NOMO-1 treated with dmso at 0.1 percent for 144 hours (cell line): ENCODE measurements at regions not wholly inside any gene's neighbourhood (a gene's known extent, or its start where the extent isn't known, plus 50 kb on each side); places are given as distances from the start of the nearest gene placed in this dataset.

Source experiments
- DNase-seq: peaks from one replicate; lab custom pipeline; 2025; ENCODE audit not compliant: unreplicated experiment; lab: John Stamatoyannopoulos, UW

DNA sequence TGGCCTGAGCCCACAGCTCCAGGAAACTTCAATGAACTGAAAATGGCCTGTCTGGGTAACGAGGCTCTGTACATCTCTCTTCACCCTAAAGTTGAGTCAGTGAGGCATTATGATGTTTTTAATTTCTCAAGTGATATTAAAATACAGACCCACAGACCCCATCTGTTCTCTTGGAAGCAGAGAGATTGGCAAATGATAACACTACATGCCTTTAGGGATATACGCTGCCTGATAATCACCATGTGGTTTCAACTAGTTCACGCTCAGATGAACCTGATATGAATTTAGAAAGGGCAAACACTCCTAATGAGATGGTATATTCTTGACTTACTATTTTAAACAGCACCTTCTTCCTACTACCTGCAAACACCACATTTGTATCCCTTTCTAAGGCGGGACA is 127.5 kb downstream of the RFC3 start:
- no peak for DNase-seq

DNA sequence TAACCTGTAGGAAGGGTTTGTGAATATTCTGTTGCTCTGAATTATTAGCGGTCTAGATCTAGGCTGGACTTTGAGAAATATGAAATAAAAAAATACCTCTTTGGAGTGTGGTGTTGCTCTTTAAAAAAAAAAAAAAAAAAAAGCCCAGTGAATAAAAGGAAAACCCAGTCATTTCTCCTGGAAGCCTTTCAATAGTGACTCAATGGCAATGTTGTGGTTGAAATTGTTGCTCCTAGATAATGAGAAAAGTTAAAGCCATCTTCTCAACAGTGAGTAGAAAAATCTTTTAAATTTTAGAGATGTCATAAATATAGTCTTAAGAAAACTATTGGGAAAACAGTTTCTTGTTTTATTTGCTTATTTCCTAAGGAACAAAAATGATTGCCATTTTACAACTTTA is 135.3 kb downstream of the RFC3 start:
- DNase-seq = no peak

GRCh38 chr13:33953781-33954180 is 135.8 kb downstream of the RFC3 start:
- DNase-seq = no peak

GRCh38 chr13:33956346-33956745 is 138.4 kb downstream of the RFC3 start:
- no peak for DNase-seq

DNA sequence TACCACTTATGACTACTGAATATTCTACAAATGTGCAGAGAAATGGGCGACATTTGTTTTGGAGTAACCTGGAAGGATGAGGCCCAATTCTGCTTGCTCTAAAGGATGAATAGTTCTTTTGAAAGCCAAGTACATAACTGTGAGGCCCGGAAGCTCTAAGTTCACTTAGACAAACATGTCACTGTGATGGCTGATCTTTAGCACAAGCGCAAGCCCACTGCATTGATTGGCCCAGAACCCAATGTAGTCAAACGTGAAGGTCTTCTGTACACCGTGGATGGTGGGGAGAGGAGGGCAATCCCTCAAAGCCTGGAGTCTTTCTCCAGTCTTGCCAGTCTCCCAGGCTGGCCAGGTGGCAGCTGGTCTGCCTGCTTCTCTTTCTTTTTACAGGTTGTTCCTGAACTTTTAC is 139.6 kb downstream of the RFC3 start:
- no peak for DNase-seq

DNA sequence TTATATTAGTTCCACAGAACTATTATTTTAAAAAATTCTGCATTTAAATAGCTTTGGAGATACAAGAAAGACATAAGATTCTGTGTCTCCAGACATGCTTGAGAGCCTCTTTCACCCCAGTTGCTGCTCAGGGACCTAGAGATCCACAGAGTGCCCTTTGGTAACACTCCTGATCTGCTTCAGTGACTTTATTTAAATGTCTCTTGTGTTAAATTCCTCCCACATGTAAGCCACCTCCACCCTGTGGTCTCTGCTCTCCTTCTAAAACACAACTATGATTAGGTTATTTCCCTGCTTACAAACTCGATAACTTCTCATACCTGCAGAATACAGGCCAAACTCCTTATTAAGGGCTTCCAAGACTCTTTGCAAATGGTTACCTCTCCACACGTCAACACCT is 141.0 kb downstream of the RFC3 start:
- DNase-seq = no peak

DNA sequence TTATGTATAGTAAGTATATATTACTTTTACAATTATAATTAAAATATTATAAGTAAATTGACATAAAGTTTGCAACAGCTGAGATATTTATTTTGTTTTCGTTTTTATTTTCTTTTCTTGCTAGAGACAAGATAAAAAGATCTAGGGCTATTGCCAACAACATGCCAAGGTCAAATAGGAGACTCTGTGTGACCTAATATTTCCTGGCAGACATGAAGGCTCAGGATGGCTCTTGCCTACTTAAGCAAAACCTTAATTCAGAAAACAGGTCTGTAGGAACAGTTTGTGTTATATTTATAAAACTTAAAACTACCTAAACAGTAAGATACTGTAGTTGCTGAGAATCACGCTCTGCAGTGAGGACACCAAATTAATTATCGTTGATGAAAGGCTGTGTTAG is 145.2 kb downstream of the RFC3 start:
- DNase-seq = no peak

DNA sequence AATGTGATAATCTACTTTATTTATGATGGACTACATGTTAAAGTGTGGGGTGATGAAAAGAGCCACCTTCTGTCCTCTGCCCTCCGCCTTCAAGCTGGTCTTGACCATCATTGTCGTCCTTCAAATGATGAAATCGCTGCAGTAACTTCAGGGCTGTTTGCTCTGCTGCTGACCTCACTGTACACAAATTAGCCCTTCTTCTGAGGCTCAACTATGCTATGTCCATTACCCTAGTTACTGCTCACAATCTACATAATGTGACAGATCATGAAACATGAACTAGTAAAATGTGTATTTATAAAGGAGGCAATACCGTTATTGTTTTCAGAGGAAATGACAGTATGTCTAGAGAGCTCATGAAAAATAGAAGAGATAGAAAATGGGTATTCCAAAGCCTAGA is 145.9 kb downstream of the RFC3 start:
- DNase-seq = no peak

DNA sequence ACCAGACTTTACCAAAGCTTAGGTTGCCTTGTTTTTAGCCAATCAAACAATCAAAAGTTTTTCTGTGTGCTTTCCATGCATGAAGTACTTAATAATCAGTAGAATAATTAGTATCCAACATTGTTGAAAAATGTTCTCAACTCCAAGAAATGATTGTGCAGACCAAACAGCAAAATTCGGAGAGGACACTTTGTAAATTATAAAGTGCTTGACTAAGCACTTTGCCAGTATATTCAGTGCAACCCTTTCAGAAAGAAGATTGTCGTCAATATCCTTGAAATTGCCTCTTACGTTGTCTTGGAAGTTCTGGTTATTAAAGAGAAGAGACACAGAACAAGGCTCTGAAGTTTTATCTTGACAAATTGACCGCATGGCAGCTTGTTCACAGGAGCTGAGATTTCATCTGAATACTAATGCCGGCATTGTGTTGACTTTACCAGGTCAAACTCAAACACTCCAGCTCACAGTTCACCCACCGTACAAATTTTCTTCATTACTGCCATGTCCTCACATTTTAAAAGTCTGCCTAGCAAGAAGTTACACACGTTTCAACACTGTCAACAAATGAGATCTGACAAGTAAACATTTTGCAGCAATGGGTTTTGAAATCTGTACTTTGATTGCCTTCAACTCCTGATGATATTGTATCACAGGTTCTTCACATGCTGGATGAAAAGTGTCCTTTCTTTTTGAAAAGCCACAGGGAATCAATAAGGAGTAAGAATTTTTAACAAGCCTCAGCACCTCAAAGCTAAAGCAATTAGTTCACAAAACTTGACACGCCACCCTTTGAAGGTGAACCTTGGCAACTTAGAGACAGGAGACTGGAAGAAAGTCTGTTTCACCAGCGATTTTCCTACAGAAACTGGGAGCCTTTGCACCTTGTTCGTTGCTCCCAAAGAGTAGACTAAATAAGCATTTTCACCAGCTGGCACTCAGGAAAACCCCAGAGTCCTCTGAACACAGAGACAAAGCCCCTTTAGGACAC is 150.9 kb downstream of the RFC3 start:
- DNase-seq = no peak

- DNase-seq = no peak
These were observed 153.0 kb downstream of the RFC3 start for GRCh38 chr13:33970746-33971561.

DNA sequence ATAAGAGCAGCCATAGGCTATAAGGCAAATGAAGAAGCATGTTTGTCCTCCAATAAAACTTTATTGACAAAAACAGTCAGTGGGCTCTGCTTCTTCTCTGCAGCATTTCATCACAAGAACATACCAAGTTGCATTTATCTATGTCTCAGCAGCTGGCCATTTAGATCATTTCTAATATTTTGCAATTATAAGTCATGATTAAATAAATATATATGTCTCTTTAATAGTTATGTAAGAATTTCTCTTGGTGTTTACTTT is 153.5 kb downstream of the RFC3 start:
- DNase-seq = no peak

DNA sequence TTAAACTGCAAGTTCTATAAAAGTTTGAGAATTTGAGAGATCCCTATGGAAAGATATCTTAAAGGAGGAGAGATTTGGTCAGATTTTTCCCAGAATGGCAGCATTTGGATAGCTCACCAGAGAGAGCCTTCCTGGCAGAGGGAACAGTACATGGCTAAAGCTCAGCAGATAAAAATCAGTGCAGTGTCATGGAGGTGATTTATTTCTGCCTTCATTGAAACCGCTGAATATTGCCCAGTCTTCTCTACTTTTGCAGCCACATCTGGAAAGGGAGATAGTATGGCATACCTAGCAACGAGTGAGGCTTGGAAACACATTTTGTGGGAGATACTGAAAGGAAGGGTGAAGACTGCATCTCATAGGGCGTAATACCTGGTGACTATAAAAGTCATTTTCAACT is 155.2 kb downstream of the RFC3 start:
- no peak for DNase-seq

GRCh38 chr13:33976965-33977364 is 159.0 kb downstream of the RFC3 start:
- DNase-seq = no peak

DNA sequence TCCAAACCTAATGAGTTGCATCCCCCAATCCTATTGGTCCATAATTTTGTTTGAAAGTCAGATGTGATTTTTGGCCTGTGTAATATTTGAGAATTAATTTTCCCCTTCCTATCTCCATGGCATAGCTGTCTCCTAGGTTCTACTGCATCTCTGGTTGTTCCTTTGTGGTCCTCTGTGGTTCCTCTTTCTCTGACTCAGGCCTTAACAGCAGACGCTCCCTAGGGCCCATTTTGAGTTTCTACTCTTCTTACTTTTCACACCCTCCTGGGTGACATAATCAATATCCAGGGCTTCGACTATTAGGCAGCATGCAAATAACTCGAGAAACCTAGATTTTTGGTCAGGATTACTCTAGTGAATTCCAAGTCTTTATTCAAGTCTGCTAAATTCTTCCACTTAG is 160.7 kb downstream of the RFC3 start:
- no peak for DNase-seq

DNA sequence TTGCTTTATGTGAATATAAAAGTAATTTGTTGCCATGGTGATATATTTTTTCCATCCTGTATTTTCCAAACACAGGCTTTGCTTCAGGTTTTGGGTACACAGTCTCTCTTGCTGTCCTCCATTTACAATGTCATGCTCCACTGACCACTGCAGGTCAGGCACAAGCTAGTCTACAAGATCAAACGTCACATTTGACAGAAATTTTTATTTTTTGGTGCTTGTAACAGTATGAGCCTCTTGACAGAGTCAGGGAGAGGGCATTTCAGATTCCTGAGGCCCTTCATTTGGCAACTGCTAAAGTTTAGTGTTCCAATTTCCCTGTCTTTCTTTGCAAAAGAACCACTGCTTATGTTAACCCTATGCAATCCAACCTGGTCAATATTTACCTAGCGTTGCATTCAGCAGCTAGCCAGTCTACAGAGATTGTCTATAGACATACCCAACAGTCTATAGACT is 175.0 kb downstream of the RFC3 start:
- no peak for DNase-seq

- DNase-seq = no peak
These were observed 176.2 kb downstream of the RFC3 start for GRCh38 chr13:33994198-33994597.

DNA sequence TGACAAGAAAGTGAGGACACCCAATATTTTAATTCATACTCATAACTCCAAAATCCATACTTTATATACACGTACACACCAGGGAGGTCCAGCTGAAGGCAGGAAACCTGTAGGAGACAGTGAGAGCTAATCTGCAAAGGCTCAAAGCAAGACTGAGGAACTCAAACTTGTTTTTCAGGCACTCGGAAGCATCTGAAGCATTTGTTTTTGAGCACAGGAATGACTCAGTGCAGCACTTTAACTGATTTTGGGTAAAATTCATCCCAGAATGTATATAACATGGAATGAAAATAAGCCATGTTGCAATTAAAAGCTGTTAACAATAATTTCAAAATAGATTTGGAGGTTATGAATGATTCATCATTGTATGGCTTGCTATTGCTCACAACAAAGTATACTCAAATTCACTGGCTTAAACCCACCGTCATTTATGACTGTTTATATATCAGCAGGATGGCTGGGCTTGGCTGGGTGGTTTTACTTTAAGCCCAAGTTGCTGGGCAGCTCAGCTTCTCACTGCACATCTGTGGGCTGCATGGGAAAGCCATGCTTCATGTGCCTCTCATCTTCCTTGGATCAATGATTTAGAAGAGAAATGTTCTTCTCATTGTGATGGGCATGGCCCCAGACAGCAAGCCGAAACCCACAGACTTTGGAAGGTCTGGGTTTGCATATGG is 177.0 kb downstream of the RFC3 start:
- DNase-seq = no peak

GRCh38 chr13:33996636-33997035 is 178.7 kb downstream of the RFC3 start:
- DNase-seq = no peak

- no peak for DNase-seq
These were observed 179.6 kb downstream of the RFC3 start for GRCh38 chr13:33997574-33997973.

DNA sequence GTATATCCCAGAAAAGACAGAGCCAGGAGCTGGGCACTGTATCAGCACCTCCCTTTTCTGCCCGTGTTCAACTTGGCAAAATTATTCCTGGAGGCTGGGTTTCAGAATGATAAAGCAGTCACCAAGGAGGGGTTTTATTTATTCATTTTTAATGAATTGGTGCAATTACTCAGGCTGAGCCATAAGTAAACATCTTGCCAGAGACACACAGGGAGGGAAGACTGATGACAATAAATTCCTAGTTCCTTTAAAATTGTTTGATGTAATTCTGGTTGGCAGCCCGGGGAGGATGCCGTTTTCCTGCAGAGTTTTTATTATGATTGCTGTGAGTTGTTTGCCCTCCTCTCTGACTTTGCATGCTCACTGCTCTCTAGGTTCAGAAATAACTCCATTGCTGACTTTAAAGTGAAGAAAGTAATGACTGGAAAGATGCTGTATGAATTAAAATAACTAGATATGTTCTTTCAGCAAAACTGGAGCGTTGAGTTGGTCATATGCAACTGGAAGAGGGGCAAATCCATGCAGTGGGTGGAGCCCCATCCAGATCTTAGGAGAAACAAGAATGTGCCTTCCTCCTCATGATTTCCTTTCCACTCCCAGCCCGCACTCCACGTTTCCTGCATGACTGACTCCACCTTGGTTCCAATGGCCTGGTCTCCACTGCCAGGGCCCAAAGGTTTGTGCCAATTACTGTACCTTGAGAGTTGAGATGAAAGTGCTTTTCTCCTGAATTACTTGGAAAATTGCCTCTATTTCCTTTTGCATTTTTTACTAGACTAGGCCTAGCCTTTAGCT is 182.1 kb downstream of the RFC3 start:
- no peak for DNase-seq

DNA sequence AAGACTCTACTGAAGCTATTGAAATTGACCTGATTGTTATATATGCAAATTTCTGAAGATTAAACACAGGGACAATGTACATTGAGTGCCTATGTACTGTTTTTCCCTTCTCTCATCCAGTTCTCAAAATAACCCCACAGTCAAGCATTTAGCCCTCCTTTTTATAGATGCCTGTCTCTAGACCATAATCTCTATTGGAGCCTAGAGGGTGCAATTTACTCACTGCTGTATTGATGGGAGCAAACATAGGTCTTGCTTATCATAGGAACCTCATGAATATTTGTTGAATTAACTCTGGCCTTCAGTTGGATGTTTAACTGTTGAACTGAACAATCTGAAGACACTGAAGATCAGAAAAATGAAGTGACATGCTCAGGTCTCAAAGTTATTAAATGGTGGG is 183.0 kb downstream of the RFC3 start:
- no peak for DNase-seq
